ENCODE measurements at regions not wholly inside any gene's neighbourhood (a gene's known extent, or its start where the extent isn't known, plus 50 kb on each side); places are given as distances from the start of the nearest gene placed in this dataset.

GRCh38 chr3:71974786-71975185, 189.8 kb upstream of the PROK2 start:
- H3K27me3 ChIP-seq (ENCODE audit: insufficient read depth, low read length), result peaks cover 24% of the 10 kb centered on the region
- no peak for TF ChIP-seq CTCF (IDR thresholded peaks at IDR 0.05; ENCODE audit: insufficient read depth, low read depth, low read length)
- TF ChIP-seq EZH2 (IDR thresholded peaks at IDR 0.05; ENCODE audit: insufficient read depth, low read length), result no peak
- H3K36me3 ChIP-seq (ENCODE audit: insufficient read depth, low read length), result no peaks in the 10 kb centered on the region
- Mint-ChIP-seq H3K27ac (ENCODE audit: unreplicated experiment) (no peak overlapping the region), H3K27me3 (ENCODE audit: low read depth, unreplicated experiment) (peaks cover 21% of the 10 kb centered on the region), H3K9me3 (ENCODE audit: unreplicated experiment) (no peaks in the 10 kb centered on the region), H3K36me3 (ENCODE audit: low read depth, unreplicated experiment) (no peaks in the 10 kb centered on the region), H3K4me3 (ENCODE audit: unreplicated experiment) (no peak overlapping the region), H3K4me1 (ENCODE audit: low read depth, unreplicated experiment) (no peaks in the 10 kb centered on the region)
- H3K4me3 ChIP-seq (ENCODE audit: insufficient read depth, low read depth, low read length), result no peak overlapping the region
- H3K79me2 ChIP-seq (ENCODE audit: insufficient read depth, low read length), result no peaks in the 10 kb centered on the region
- no peaks in the 10 kb centered on the region for H3K9me3 ChIP-seq (ENCODE audit: insufficient read depth, low read depth, low read length)
- H3K4me1 ChIP-seq (ENCODE audit: insufficient read depth, low read length), result no peaks in the 10 kb centered on the region
- no peak overlapping the region for H3K27ac ChIP-seq (ENCODE audit: low read depth, low read length)
- H4K20me1 ChIP-seq (ENCODE audit: insufficient read depth, low read length), result no peaks in the 10 kb centered on the region
- no peak overlapping the region for H2AFZ ChIP-seq (ENCODE audit: low read depth, low read length)
- no peak overlapping the region for H3K4me2 ChIP-seq (ENCODE audit: low read length)
- FAIRE-seq (no peak), DNase-seq (ENCODE audit: low read depth) (no peak)
- H3K9ac ChIP-seq (ENCODE audit: low read length), result no peak overlapping the region

DNA sequence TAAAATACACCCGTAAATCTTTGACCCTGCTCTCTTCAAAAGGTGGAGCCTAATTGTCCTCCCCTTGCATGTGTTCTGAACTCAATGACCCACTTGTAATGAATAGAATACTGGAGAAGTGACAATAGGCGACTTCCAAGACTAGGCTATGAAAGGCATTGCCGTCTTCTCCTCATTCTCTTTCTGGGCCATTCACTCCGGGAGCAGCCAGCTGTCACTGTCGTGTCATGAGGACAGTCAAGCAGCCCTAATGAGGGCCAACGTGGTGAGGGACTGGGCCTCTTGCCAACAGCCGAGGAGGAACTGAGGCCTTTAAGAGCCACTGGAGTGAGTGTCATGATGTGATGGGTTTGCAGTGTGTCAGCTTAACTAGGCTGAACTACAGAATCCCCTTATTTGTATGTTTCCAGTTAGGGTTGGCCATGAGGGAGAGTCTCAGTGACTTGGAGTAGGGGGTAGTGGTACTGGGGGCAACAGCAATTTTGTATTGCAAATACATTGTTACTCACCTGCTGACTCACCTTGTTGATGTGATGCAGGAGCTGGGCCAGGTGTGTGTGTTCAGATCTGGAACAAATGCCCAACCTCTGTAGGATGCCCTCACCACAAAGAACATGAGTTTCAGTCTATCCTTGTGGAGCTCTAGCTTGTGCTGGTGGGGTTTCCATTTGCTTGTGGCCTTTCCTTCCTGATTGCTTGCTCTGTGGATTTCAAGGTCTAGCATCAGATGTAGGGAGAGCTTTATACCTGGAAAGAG, 188.5 kb upstream of the PROK2 start:
- H3K36me3 Mint-ChIP-seq (ENCODE audit: low read depth, unreplicated experiment), result no peaks in the 10 kb centered on the region
- H3K9me3 Mint-ChIP-seq (ENCODE audit: unreplicated experiment), result no peaks in the 10 kb centered on the region
- Histone ChIP-seq H3K36me3 (ENCODE audit: insufficient read depth, low read length) (no peaks in the 10 kb centered on the region), H2AFZ (ENCODE audit: low read depth, low read length) (no peak overlapping the region), H3K9me3 (ENCODE audit: insufficient read depth, low read depth, low read length) (no peaks in the 10 kb centered on the region), H3K27ac (ENCODE audit: low read depth, low read length) (no peak overlapping the region), H4K20me1 (ENCODE audit: insufficient read depth, low read length) (no peaks in the 10 kb centered on the region), H3K4me1 (ENCODE audit: insufficient read depth, low read length) (no peaks in the 10 kb centered on the region), H3K9ac (ENCODE audit: low read length) (no peak overlapping the region), H3K4me3 (ENCODE audit: insufficient read depth, low read depth, low read length) (no peak overlapping the region), H3K79me2 (ENCODE audit: insufficient read depth, low read length) (no peaks in the 10 kb centered on the region), H3K4me2 (ENCODE audit: low read length) (no peak overlapping the region), H3K27me3 (ENCODE audit: insufficient read depth, low read length) (peaks cover 22% of the 10 kb centered on the region)
- no peak overlapping the region for H3K4me3 Mint-ChIP-seq (ENCODE audit: unreplicated experiment)
- FAIRE-seq (no peak), DNase-seq (ENCODE audit: low read depth) (no peak)
- TF ChIP-seq EZH2 (IDR thresholded peaks at IDR 0.05; ENCODE audit: insufficient read depth, low read length) (no peak), CTCF (IDR thresholded peaks at IDR 0.05; ENCODE audit: insufficient read depth, low read depth, low read length) (no peak)
- H3K27me3 Mint-ChIP-seq (ENCODE audit: low read depth, unreplicated experiment), result peaks cover 22% of the 10 kb centered on the region
- H3K27ac Mint-ChIP-seq (ENCODE audit: unreplicated experiment), result no peak overlapping the region
- no peaks in the 10 kb centered on the region for H3K4me1 Mint-ChIP-seq (ENCODE audit: low read depth, unreplicated experiment)

DNA sequence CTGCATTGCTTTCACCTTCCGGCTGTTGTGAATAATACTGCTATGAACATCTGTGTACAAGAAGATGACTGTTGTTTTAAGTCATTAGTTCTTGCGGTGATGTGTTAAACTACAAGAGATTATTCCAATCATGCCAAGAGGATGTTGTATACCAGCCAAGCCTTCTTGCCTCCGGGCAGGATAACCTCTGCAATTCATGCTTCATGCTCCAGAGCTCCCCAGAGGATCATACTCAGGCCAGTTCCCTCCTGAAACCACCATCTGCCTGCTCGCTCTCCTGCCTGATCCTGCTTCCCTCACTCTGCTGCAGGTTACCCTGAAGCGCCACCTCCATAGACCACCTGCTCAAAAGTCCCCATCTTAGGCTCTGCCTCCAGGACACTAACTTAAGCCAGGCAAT, 187.1 kb upstream of the PROK2 start:
- Histone ChIP-seq H3K4me3 (ENCODE audit: insufficient read depth, low read depth, low read length) (no peak overlapping the region), H3K27ac (ENCODE audit: low read depth, low read length) (no peak overlapping the region), H3K9me3 (ENCODE audit: insufficient read depth, low read depth, low read length) (no peaks in the 10 kb centered on the region), H3K79me2 (ENCODE audit: insufficient read depth, low read length) (no peaks in the 10 kb centered on the region), H3K36me3 (ENCODE audit: insufficient read depth, low read length) (no peaks in the 10 kb centered on the region), H2AFZ (ENCODE audit: low read depth, low read length) (no peak overlapping the region), H3K4me2 (ENCODE audit: low read length) (no peak overlapping the region), H3K9ac (ENCODE audit: low read length) (no peak overlapping the region), H3K27me3 (ENCODE audit: insufficient read depth, low read length) (peaks cover 23% of the 10 kb centered on the region), H3K4me1 (ENCODE audit: insufficient read depth, low read length) (no peaks in the 10 kb centered on the region), H4K20me1 (ENCODE audit: insufficient read depth, low read length) (no peaks in the 10 kb centered on the region)
- peaks cover 2% of the 10 kb centered on the region for H3K9me3 Mint-ChIP-seq (ENCODE audit: unreplicated experiment)
- no peaks in the 10 kb centered on the region for H3K4me1 Mint-ChIP-seq (ENCODE audit: low read depth, unreplicated experiment)
- no peak overlapping the region for H3K4me3 Mint-ChIP-seq (ENCODE audit: unreplicated experiment)
- H3K36me3 Mint-ChIP-seq (ENCODE audit: low read depth, unreplicated experiment), result no peaks in the 10 kb centered on the region
- no peak overlapping the region for H3K27ac Mint-ChIP-seq (ENCODE audit: unreplicated experiment)
- FAIRE-seq, result no peak
- TF ChIP-seq EZH2 (IDR thresholded peaks at IDR 0.05; ENCODE audit: insufficient read depth, low read length) (no peak), CTCF (IDR thresholded peaks at IDR 0.05; ENCODE audit: insufficient read depth, low read depth, low read length) (no peak)
- no peak for DNase-seq (ENCODE audit: low read depth)
- H3K27me3 Mint-ChIP-seq (ENCODE audit: low read depth, unreplicated experiment), result peaks cover 29% of the 10 kb centered on the region

Measured in astrocyte (in vitro differentiated cells and primary cell).